ENCODE measurements at regions not wholly inside any gene's neighbourhood (a gene's known extent, or its start where the extent isn't known, plus 50 kb on each side); places are given as distances from the start of the nearest gene placed in this dataset.

GRCh38 chr12:42802785-42803189 lies 213.2 kb upstream of the PRICKLE1 start:
- TF ChIP-seq CTCF (optimal IDR thresholded peaks at IDR 0.05 in 1 of 3, IDR thresholded peaks at IDR 0.05 in 1 of 3, conservative IDR thresholded peaks at IDR 0.05 in 1 of 3; ENCODE audit: extremely low read depth in 1 of 3, insufficient read depth in 2 of 3, low read length in 3 of 3) (no peak), EZH2 (IDR thresholded peaks at IDR 0.05; ENCODE audit: low read length) (no peak)

Data from keratinocyte (primary cell).